ENCODE measurements at regions not wholly inside any gene's neighbourhood (a gene's known extent, or its start where the extent isn't known, plus 50 kb on each side); places are given as distances from the start of the nearest gene placed in this dataset.

- TF ChIP-seq CTCF (IDR thresholded peaks at IDR 0.05; ENCODE audit: low read length) (no peak), EZH2 (IDR thresholded peaks at IDR 0.05; ENCODE audit: borderline replicate concordance, low read length) (no peak)
Measured at GRCh38 chr12:115630136-115630535, 647.4 kb downstream of the MED13L start.

All from OCI-LY1 (cell line).